A549 (cell line): ENCODE measurements at regions not wholly inside any gene's neighbourhood (a gene's known extent, or its start where the extent isn't known, plus 50 kb on each side); places are given as distances from the start of the nearest gene placed in this dataset.

Source experiments
- ATAC-seq, 2 experiments: fragments of 200-7000 bp in 1 of 2; fragments of >200 bp in 1 of 2; cut with Nextera tagmentation in 1 of 2; cut with Tn5 transposase in 1 of 2; 3 replicates each; pipeline versions ENCODE4 v1.8.0 to v1.9.1; 2018 to 2020; ENCODE audit warnings: mild to moderate bottlenecking in 1 of 2, moderate library complexity in 1 of 2
- CTCF ChIA-PET: fragments of 300-600 bp; sonication (Branson Sonifier 250); formaldehyde crosslinking; extraction: SDS; loops from one replicate; lab custom pipeline; 2021; ENCODE audit warnings: antibody characterized with exemption, inconsistent platforms; lab: Yijun Ruan, JAX
- POLR2A ChIA-PET: fragments of 350-600 bp; formaldehyde crosslinking; extraction: SDS; loops from one replicate; lab custom pipeline; 2021; ENCODE audit warnings: antibody characterized with exemption, inconsistent platforms; lab: Yijun Ruan, JAX
- DNase-seq, 2 experiments: peaks; one replicate each; pipeline versions ENCODE4 v3.0.0 to v3.0.0-alpha.2; 2011 to 2016; ENCODE audit warnings: low read depth in 1 of 2, low spot score in 1 of 2
- FAIRE-seq: peaks from 2 replicates; lab custom pipeline; 2011; peaks lifted over from hg19 to GRCh38; lab: Jason Lieb, UNC
- H3K27ac ChIP-seq, 2 experiments: fragments of >200 bp; sonication (Bioruptor Twin); formaldehyde crosslinking; 3 replicates each; pipeline ENCODE4 v1.5.1; 2016 to 2017
- H3K4me1 ChIP-seq: fragments of >200 bp; sonication (Bioruptor Twin); formaldehyde crosslinking; 3 replicates; pipeline ENCODE4 v1.6.1; 2016
- H3K4me2 ChIP-seq: fragments of >200 bp; sonication (Bioruptor Twin); formaldehyde crosslinking; 3 replicates; pipeline ENCODE4 v1.6.1; 2016
- H3K4me3 ChIP-seq: fragments of >200 bp; sonication (Bioruptor Twin); formaldehyde crosslinking; 3 replicates; pipeline ENCODE4 v1.5.1; 2016
- H3K9me3 ChIP-seq: fragments of >200 bp; sonication (Bioruptor Twin); formaldehyde crosslinking; 3 replicates; pipeline ENCODE4 v1.6.1; 2016
- ATOH8 ChIP-seq: fragments of 250-450 bp; sonication (Bioruptor Pico); IDR thresholded peaks from 2 replicates; pipeline ENCODE4 v1.5.0; 2020; ENCODE audit warnings: low read depth, mild to moderate bottlenecking, moderate library complexity
- BCL3 ChIP-seq: fragments of >200 bp; sonication (Bioruptor Twin); formaldehyde crosslinking; IDR thresholded peaks from 3 replicates; pipeline ENCODE4 v1.6.1; 2016
- BHLHE40 ChIP-seq: IDR thresholded peaks from 2 replicates; pipeline ENCODE4 v1.6.1; 2012; ENCODE audit warnings: low read depth, low read length, inconsistent platforms
- CBX8 ChIP-seq: fragments of 200-600 bp; sonication (generic); IDR thresholded peaks from 2 replicates; pipeline ENCODE4 v1.6.1; 2016
- ESRRA ChIP-seq: fragments of 150-350 bp; IDR thresholded peaks from 2 replicates; pipeline ENCODE4 v1.6.1; 2014; ENCODE audit warnings: mild to moderate bottlenecking, low read length, borderline replicate concordance
- HES2 ChIP-seq: fragments of >200 bp; sonication (Bioruptor Twin); formaldehyde crosslinking; IDR thresholded peaks from 2 replicates; pipeline ENCODE4 v1.6.1; 2016
- HMGXB4 ChIP-seq: fragments of 250-450 bp; sonication (Bioruptor Pico); IDR thresholded peaks from 2 replicates; pipeline ENCODE4 v1.5.0; 2021; ENCODE audit warnings: mild to moderate bottlenecking, moderate library complexity, borderline replicate concordance
- KDM1A ChIP-seq: fragments of 200-600 bp; sonication (generic); IDR thresholded peaks from 2 replicates; pipeline ENCODE4 v1.6.1; 2016; ENCODE audit warnings: low read depth, mild to moderate bottlenecking
- MAFK ChIP-seq: fragments of 450-650 bp; IDR thresholded peaks from 2 replicates; pipeline ENCODE4 v1.6.1; 2014; ENCODE audit not compliant: partially characterized antibody
- MAZ ChIP-seq: fragments of 150-350 bp; IDR thresholded peaks from 2 replicates; pipeline ENCODE4 v1.6.1; 2014; ENCODE audit warnings: antibody characterized with exemption, low read depth, low read length, borderline replicate concordance
- NR3C1 ChIP-seq: fragments of >200 bp; sonication (Bioruptor Twin); formaldehyde crosslinking; IDR thresholded peaks from 3 replicates; pipeline ENCODE4 v1.6.1; 2017
- PHF8 ChIP-seq: fragments of 200-600 bp; sonication (generic); IDR thresholded peaks from 2 replicates; pipeline ENCODE4 v1.6.1; 2016; ENCODE audit warnings: low read depth, mild to moderate bottlenecking, antibody characterized with exemption, moderate library complexity, borderline replicate concordance
- POLR2A ChIP-seq: IDR thresholded peaks from 2 replicates; pipeline ENCODE4 v1.6.1; 2012; ENCODE audit warnings: mild to moderate bottlenecking, low read length
- RARB ChIP-seq: fragments of 250-450 bp; sonication (Bioruptor Pico); IDR thresholded peaks from 2 replicates; pipeline ENCODE4 v1.8.0; 2021; ENCODE audit warnings: mild to moderate bottlenecking, moderate library complexity
- REST ChIP-seq: fragments of 200-600 bp; sonication (generic); IDR thresholded peaks from 2 replicates; pipeline ENCODE4 v1.6.1; 2016; ENCODE audit warnings: antibody characterized with exemption, mild to moderate bottlenecking, moderate library complexity
- RFX5 ChIP-seq: fragments of 450-650 bp; IDR thresholded peaks from 2 replicates; pipeline ENCODE4 v1.7.1; 2014; ENCODE audit warnings: antibody characterized with exemption, mild to moderate bottlenecking, moderate library complexity
- TFCP2L1 ChIP-seq: fragments of 250-450 bp; sonication (Bioruptor Pico); IDR thresholded peaks from 2 replicates; pipeline ENCODE4 v1.5.0; 2021; ENCODE audit warnings: mild to moderate bottlenecking
- WGBS: methylation state at CpG from one replicate; pipeline ENCODE4 v1.1.6; 2017; ENCODE audit errors: missing lambda C conversion rate; 5-methylcytosine and 5-hydroxymethylcytosine counted together

GRCh38 chr7:32263611-32264010 is 193.4 kb upstream of the PDE1C start (continued):
- TF ChIP-seq HMGXB4 (CRISPR knock-in tag) (no peak), KDM1A (no peak)

- CTCF ChIA-PET, result interaction anchor here (0.8 kb wide), 1 partner anchor 53 kb away, joined by 3 read pairs; no protein-coding TSS in a partner anchor
Measured at GRCh38 chr7:32262315-32262714, 192.1 kb upstream of the PDE1C start.

More at GRCh38 chr7:32262315-32262714, 192.1 kb upstream of the PDE1C start:
- POLR2A ChIA-PET, result no interaction called here
- TF ChIP-seq NR3C1 (no peak), PHF8 (no peak), KDM1A (no peak), MAFK (no peak), BCL3 (no peak), ATOH8 (CRISPR knock-in tag) (no peak), RARB (CRISPR knock-in tag) (no peak), CBX8 (no peak), REST (no peak), TFCP2L1 (CRISPR knock-in tag) (no peak), MAZ (no peak), HES2 (no peak), POLR2A (no peak), ESRRA (no peak), BHLHE40 (no peak), RFX5 (no peak)
- Histone ChIP-seq H3K4me1 (no peaks in the 10 kb centered on the region), H3K4me3 (no peak overlapping the region), H3K27ac (no peak overlapping the region), H3K9me3 (no peaks in the 10 kb centered on the region), H3K4me2 (no peak overlapping the region)
- FAIRE-seq (no peak), DNase-seq (no peak), ATAC-seq (no peak)
- 36% methylated on average over 4 of the region's 4 CpGs for WGBS
